ENCODE measurements at regions not wholly inside any gene's neighbourhood (a gene's known extent, or its start where the extent isn't known, plus 50 kb on each side); places are given as distances from the start of the nearest gene placed in this dataset.

- H3K79me1 ChIP-seq (ENCODE audit: low read length) = no peaks in the 10 kb centered on the region
- H4K12ac ChIP-seq (ENCODE audit: low read depth, low read length) = no peak overlapping the region
- H3K27ac ChIP-seq (ENCODE audit: low read depth, low read length) = no peak overlapping the region
- no peak overlapping the region for H3K4me3 ChIP-seq (ENCODE audit: low read depth, low read length)
- no peak overlapping the region for H2BK5ac ChIP-seq (ENCODE audit: low read depth, low read length, poor library complexity)
- no peak for DNase-seq
- no peak overlapping the region for H2AK5ac ChIP-seq (ENCODE audit: low read length)
- no peak overlapping the region for H4K91ac ChIP-seq (ENCODE audit: low read depth, low read length)
- H3K4me1 ChIP-seq (ENCODE audit: control insufficient read depth in 1 of 2, insufficient read depth in 2 of 2, low read length in 2 of 2) = no peaks in the 10 kb centered on the region
- no peaks in the 10 kb centered on the region for H3K27me3 ChIP-seq (ENCODE audit: insufficient read depth, low read length)
- no peak overlapping the region for H3K18ac ChIP-seq (ENCODE audit: low read length)
- no peaks in the 10 kb centered on the region for H3K79me2 ChIP-seq (ENCODE audit: control insufficient read depth, insufficient read depth, low read length, poor library complexity)
- no peaks in the 10 kb centered on the region for H3K36me3 ChIP-seq (ENCODE audit: control insufficient read depth in 1 of 2, insufficient read depth in 2 of 2, low read length in 2 of 2)
- H4K8ac ChIP-seq (ENCODE audit: low read depth, low read length) = no peak overlapping the region
- H3K4ac ChIP-seq (ENCODE audit: low read depth, low read length) = no peak overlapping the region
- WGBS (ENCODE audit: extremely low coverage, insufficient coverage, insufficient read length) = no CpG with 5 or more reads among the region's 14 CpGs
- H2BK120ac ChIP-seq (ENCODE audit: insufficient read depth, low read length, poor library complexity) = no peak overlapping the region
- peaks cover 3% of the 10 kb centered on the region for H3K9me3 ChIP-seq (ENCODE audit: insufficient read depth, low read depth, low read length)
- no peak overlapping the region for H3K9ac ChIP-seq (ENCODE audit: low read length)
- H2AFZ ChIP-seq (ENCODE audit: insufficient read depth, low read length, poor library complexity) = no peak overlapping the region
- no peak overlapping the region for H3K23ac ChIP-seq (ENCODE audit: low read length)
- H3K4me2 ChIP-seq (ENCODE audit: low read length) = no peak overlapping the region
- no peak overlapping the region for H3K14ac ChIP-seq (ENCODE audit: low read length)
- no peak overlapping the region for H2BK12ac ChIP-seq (ENCODE audit: low read length)
Observed at GRCh38 chr13:109369353-109370052, 416.9 kb downstream of the IRS2 start.

- Histone ChIP-seq H3K79me2 (ENCODE audit: control insufficient read depth, insufficient read depth, low read length, poor library complexity) (no peaks in the 10 kb centered on the region), H2BK5ac (ENCODE audit: low read depth, low read length, poor library complexity) (no peak overlapping the region), H3K27me3 (ENCODE audit: insufficient read depth, low read length) (no peaks in the 10 kb centered on the region), H3K79me1 (ENCODE audit: low read length) (no peaks in the 10 kb centered on the region), H3K36me3 (ENCODE audit: control insufficient read depth in 1 of 2, insufficient read depth in 2 of 2, low read length in 2 of 2) (no peaks in the 10 kb centered on the region), H2AK5ac (ENCODE audit: low read length) (no peak overlapping the region), H3K4me3 (ENCODE audit: low read depth, low read length) (no peak overlapping the region), H2BK120ac (ENCODE audit: insufficient read depth, low read length, poor library complexity) (no peak overlapping the region), H3K9ac (ENCODE audit: low read length) (no peak overlapping the region), H3K14ac (ENCODE audit: low read length) (no peak overlapping the region), H3K9me3 (ENCODE audit: insufficient read depth, low read depth, low read length) (peaks cover 3% of the 10 kb centered on the region), H4K91ac (ENCODE audit: low read depth, low read length) (no peak overlapping the region), H3K27ac (ENCODE audit: low read depth, low read length) (no peak overlapping the region), H4K12ac (ENCODE audit: low read depth, low read length) (no peak overlapping the region), H3K18ac (ENCODE audit: low read length) (no peak overlapping the region), H2AFZ (ENCODE audit: insufficient read depth, low read length, poor library complexity) (no peak overlapping the region), H4K8ac (ENCODE audit: low read depth, low read length) (no peak overlapping the region), H3K23ac (ENCODE audit: low read length) (no peak overlapping the region), H3K4ac (ENCODE audit: low read depth, low read length) (no peak overlapping the region), H2BK12ac (ENCODE audit: low read length) (no peak overlapping the region), H3K4me1 (ENCODE audit: control insufficient read depth in 1 of 2, insufficient read depth in 2 of 2, low read length in 2 of 2) (no peaks in the 10 kb centered on the region), H3K4me2 (ENCODE audit: low read length) (no peak overlapping the region)
- no peak for DNase-seq
- no CpG with 5 or more reads among the region's 4 CpGs for WGBS (ENCODE audit: extremely low coverage, insufficient coverage, insufficient read length)
Observed at GRCh38 chr13:109368230-109368629, 418.2 kb downstream of the IRS2 start.

DNA sequence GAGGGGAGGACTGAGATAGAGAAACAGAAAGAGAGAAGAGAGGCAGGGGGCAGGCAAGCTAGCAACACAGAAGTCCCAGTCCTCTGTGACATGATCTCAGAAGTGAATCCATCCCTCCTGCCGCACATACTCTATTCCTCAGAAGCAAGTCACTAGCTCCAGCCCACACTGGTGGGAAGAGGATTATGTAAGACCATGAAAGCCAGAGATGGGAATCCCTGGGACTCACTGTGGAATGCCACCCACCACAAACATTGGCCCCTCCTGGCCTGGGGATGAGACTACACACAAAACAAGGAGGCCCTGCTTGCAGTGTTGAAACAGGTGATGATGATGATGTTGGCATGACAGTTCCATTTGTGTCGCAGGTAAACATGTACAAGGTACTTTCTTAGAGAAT lies 419.9 kb downstream of the IRS2 start:
- Histone ChIP-seq H3K9ac (ENCODE audit: low read length) (no peak overlapping the region), H3K18ac (ENCODE audit: low read length) (no peak overlapping the region), H3K79me2 (ENCODE audit: control insufficient read depth, insufficient read depth, low read length, poor library complexity) (no peaks in the 10 kb centered on the region), H3K36me3 (ENCODE audit: control insufficient read depth in 1 of 2, insufficient read depth in 2 of 2, low read length in 2 of 2) (no peaks in the 10 kb centered on the region), H2AK5ac (ENCODE audit: low read length) (no peak overlapping the region), H2BK120ac (ENCODE audit: insufficient read depth, low read length, poor library complexity) (no peak overlapping the region), H4K12ac (ENCODE audit: low read depth, low read length) (no peak overlapping the region), H3K4me3 (ENCODE audit: low read depth, low read length) (no peak overlapping the region), H3K4me2 (ENCODE audit: low read length) (no peak overlapping the region), H3K23ac (ENCODE audit: low read length) (no peak overlapping the region), H3K14ac (ENCODE audit: low read length) (no peak overlapping the region), H3K4ac (ENCODE audit: low read depth, low read length) (no peak overlapping the region), H3K79me1 (ENCODE audit: low read length) (no peaks in the 10 kb centered on the region), H3K4me1 (ENCODE audit: control insufficient read depth in 1 of 2, insufficient read depth in 2 of 2, low read length in 2 of 2) (no peaks in the 10 kb centered on the region), H4K91ac (ENCODE audit: low read depth, low read length) (no peak overlapping the region), H2AFZ (ENCODE audit: insufficient read depth, low read length, poor library complexity) (no peak overlapping the region), H3K27me3 (ENCODE audit: insufficient read depth, low read length) (no peaks in the 10 kb centered on the region), H2BK12ac (ENCODE audit: low read length) (no peak overlapping the region), H3K9me3 (ENCODE audit: insufficient read depth, low read depth, low read length) (peaks cover 1% of the 10 kb centered on the region), H3K27ac (ENCODE audit: low read depth, low read length) (no peak overlapping the region), H4K8ac (ENCODE audit: low read depth, low read length) (no peak overlapping the region), H2BK5ac (ENCODE audit: low read depth, low read length, poor library complexity) (no peak overlapping the region)
- WGBS (ENCODE audit: extremely low coverage, insufficient coverage, insufficient read length) = no CpG with 5 or more reads among the region's 2 CpGs
- no peak for DNase-seq

DNA sequence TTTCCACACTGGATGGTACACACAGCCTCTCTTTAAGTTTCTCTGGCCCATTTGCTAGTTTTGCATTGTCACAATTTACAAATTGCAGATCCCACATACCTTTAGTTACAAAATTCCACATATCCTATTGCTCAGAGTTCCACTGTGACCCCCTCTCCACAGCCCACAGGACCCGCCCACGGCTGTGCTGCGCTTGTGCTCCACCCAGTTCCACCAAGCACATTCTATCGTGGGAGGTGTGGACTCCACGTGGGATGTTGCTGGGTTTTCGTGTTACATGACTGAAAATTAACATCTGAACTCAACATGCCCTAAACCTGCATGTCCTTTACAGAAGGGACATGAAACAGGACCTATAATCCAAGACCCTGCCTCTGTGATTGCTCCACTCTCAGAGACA lies 423.0 kb downstream of the IRS2 start:
- Histone ChIP-seq H3K79me2 (ENCODE audit: control insufficient read depth, insufficient read depth, low read length, poor library complexity) (no peaks in the 10 kb centered on the region), H3K14ac (ENCODE audit: low read length) (no peak overlapping the region), H3K23ac (ENCODE audit: low read length) (no peak overlapping the region), H3K9me3 (ENCODE audit: insufficient read depth, low read depth, low read length) (peaks cover 1% of the 10 kb centered on the region), H3K18ac (ENCODE audit: low read length) (no peak overlapping the region), H3K27me3 (ENCODE audit: insufficient read depth, low read length) (no peaks in the 10 kb centered on the region), H3K4me2 (ENCODE audit: low read length) (no peak overlapping the region), H2BK12ac (ENCODE audit: low read length) (no peak overlapping the region), H2AK5ac (ENCODE audit: low read length) (no peak overlapping the region), H3K4ac (ENCODE audit: low read depth, low read length) (no peak overlapping the region), H3K9ac (ENCODE audit: low read length) (no peak overlapping the region), H2BK5ac (ENCODE audit: low read depth, low read length, poor library complexity) (no peak overlapping the region), H2BK120ac (ENCODE audit: insufficient read depth, low read length, poor library complexity) (no peak overlapping the region), H3K79me1 (ENCODE audit: low read length) (no peaks in the 10 kb centered on the region), H3K4me1 (ENCODE audit: control insufficient read depth in 1 of 2, insufficient read depth in 2 of 2, low read length in 2 of 2) (no peaks in the 10 kb centered on the region), H4K91ac (ENCODE audit: low read depth, low read length) (no peak overlapping the region), H3K27ac (ENCODE audit: low read depth, low read length) (no peak overlapping the region), H4K8ac (ENCODE audit: low read depth, low read length) (no peak overlapping the region), H3K4me3 (ENCODE audit: low read depth, low read length) (no peak overlapping the region), H2AFZ (ENCODE audit: insufficient read depth, low read length, poor library complexity) (no peak overlapping the region), H4K12ac (ENCODE audit: low read depth, low read length) (no peak overlapping the region), H3K36me3 (ENCODE audit: control insufficient read depth in 1 of 2, insufficient read depth in 2 of 2, low read length in 2 of 2) (no peaks in the 10 kb centered on the region)
- WGBS (ENCODE audit: extremely low coverage, insufficient coverage, insufficient read length) = no CpG with 5 or more reads among the region's 6 CpGs
- no peak for DNase-seq

Data from trophoblast cell (in vitro differentiated cells and primary cell).